ENCODE measurements at regions not wholly inside any gene's neighbourhood (a gene's known extent, or its start where the extent isn't known, plus 50 kb on each side); places are given as distances from the start of the nearest gene placed in this dataset.

DNA sequence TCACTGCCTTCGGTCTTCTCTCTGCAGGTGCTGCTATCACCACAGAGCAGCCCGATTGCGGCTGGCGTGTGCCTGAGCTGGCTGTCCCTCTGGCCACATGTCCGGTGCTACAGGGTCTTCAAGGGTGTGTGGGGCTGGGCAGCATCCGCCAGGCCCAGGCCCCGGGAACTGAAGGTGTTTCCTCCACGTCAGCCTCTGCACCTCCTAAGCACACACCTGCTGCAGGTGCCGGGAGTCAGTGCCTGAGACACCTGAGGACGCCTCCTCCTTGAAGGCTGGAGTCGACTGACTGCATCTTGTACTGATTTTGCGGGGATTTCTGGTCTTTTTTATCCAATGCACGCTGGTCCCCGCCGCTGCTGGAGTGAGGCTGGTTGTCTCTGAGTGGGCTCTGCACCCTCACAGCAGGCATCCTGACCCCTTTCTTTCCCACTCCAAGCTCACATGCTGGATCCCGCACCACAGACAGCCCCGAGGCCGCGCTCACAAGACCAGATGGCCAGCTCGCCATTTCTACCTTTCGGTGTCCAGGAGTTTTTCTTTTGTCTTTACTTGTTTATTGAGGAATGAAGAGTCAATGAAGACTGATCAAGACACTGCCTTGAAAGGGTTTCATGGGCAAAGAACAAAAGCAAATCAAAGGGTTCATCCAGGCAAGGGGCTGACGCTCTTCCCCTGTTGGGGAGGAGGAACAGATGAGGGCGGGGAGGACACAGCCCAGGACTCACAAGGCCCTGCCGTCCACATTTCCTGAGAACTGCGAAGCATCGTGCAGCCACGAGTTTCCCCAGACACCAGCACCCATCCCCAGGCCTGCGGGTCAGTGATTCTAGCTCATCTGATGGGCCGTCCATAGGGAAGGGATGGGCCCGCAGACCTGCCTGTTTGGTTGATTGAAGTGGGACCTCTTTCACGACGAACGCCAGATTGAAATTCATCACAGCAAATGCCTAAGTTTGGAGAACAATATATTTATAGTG, 203.8 kb upstream of the SOX1 start:
- peaks cover 3% of the 10 kb centered on the region for H3K36me3 Mint-ChIP-seq (ENCODE audit: low read depth)
- peak; percentile 81 for DNase-seq (ENCODE audit: low spot score)
- no peak overlapping the region for H3K27ac Mint-ChIP-seq (ENCODE audit: unreplicated experiment)
- peaks cover 20% of the 10 kb centered on the region for H3K9me3 Mint-ChIP-seq (ENCODE audit: low read depth)
- no peak overlapping the region for H3K4me3 Mint-ChIP-seq (ENCODE audit: unreplicated experiment)
- TF ChIP-seq, protein P1, sequence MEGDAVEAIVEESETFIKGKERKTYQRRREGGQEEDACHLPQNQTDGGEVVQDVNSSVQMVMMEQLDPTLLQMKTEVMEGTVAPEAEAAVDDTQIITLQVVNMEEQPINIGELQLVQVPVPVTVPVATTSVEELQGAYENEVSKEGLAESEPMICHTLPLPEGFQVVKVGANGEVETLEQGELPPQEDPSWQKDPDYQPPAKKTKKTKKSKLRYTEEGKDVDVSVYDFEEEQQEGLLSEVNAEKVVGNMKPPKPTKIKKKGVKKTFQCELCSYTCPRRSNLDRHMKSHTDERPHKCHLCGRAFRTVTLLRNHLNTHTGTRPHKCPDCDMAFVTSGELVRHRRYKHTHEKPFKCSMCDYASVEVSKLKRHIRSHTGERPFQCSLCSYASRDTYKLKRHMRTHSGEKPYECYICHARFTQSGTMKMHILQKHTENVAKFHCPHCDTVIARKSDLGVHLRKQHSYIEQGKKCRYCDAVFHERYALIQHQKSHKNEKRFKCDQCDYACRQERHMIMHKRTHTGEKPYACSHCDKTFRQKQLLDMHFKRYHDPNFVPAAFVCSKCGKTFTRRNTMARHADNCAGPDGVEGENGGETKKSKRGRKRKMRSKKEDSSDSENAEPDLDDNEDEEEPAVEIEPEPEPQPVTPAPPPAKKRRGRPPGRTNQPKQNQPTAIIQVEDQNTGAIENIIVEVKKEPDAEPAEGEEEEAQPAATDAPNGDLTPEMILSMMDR (IDR thresholded peaks at IDR 0.05) = no peak
- H3K4me1 Mint-ChIP-seq (ENCODE audit: low read depth) = no peaks in the 10 kb centered on the region
- no peaks in the 10 kb centered on the region for H3K27me3 Mint-ChIP-seq (ENCODE audit: low read depth)

- H3K36me3 Mint-ChIP-seq (ENCODE audit: low read depth) = peaks cover 3% of the 10 kb centered on the region
- H3K27ac Mint-ChIP-seq (ENCODE audit: unreplicated experiment) = no peak overlapping the region
- TF ChIP-seq, protein P1 (IDR thresholded peaks at IDR 0.05) = no peak
- no peaks in the 10 kb centered on the region for H3K4me1 Mint-ChIP-seq (ENCODE audit: low read depth)
- peaks cover 6% of the 10 kb centered on the region for H3K27me3 Mint-ChIP-seq (ENCODE audit: low read depth)
- no peak overlapping the region for H3K4me3 Mint-ChIP-seq (ENCODE audit: unreplicated experiment)
- peak; percentile 55 for DNase-seq (ENCODE audit: low spot score)
- peaks cover 25% of the 10 kb centered on the region for H3K9me3 Mint-ChIP-seq (ENCODE audit: low read depth)
Measured at GRCh38 chr13:111864566-111864965, 202.4 kb upstream of the SOX1 start.

DNA sequence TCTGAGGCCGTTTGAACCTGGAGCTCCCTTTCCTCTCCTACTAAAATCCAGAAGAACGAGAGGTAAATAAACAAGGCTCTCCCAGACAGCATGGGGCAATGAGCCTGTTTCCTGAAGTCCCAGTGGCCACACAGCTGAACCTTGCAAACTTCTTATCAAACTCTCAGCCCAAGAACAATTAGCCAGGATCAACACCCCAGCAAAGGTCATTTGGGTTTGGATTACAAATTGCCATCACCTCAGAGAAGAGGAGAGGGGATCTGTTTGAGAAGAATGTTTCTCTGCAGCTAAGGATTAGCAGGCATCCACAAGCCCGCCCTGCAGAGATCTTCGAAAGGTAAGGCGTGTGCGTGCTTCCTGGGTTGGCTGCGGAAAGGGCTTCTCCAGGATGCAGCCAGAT, 201.9 kb upstream of the SOX1 start:
- DNase-seq (ENCODE audit: low spot score) = no peak
- Mint-ChIP-seq H3K27me3 (ENCODE audit: low read depth) (peaks cover 6% of the 10 kb centered on the region), H3K9me3 (ENCODE audit: low read depth) (peaks cover 25% of the 10 kb centered on the region), H3K27ac (ENCODE audit: unreplicated experiment) (no peak overlapping the region), H3K36me3 (ENCODE audit: low read depth) (peaks cover 3% of the 10 kb centered on the region), H3K4me3 (ENCODE audit: unreplicated experiment) (no peak overlapping the region), H3K4me1 (ENCODE audit: low read depth) (no peaks in the 10 kb centered on the region)
- TF ChIP-seq, protein P1 (IDR thresholded peaks at IDR 0.05) = no peak

DNA sequence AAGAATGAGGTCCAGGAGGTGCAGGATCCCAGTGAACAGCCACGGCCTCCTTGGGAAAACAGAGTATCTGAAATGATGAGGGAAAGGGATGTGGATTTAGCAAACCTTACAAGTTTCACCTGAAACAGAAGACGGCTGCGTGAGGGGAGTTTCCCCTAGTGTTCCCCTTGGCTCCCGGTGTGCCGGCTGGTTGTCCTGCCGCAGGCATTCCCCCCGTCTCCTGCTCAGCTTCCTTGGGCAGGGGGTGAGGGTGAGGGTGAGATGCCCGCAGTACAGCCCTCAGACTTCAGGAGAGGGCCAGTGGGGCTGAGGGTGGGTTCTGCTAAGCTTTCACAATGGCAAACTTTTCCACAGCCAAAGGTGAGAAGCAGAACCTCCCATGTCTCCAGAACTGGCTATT, 201.1 kb upstream of the SOX1 start:
- Mint-ChIP-seq H3K36me3 (ENCODE audit: low read depth) (peaks cover 3% of the 10 kb centered on the region), H3K9me3 (ENCODE audit: low read depth) (peaks cover 21% of the 10 kb centered on the region), H3K27ac (ENCODE audit: unreplicated experiment) (no peak overlapping the region), H3K4me3 (ENCODE audit: unreplicated experiment) (no peak overlapping the region), H3K4me1 (ENCODE audit: low read depth) (no peaks in the 10 kb centered on the region), H3K27me3 (ENCODE audit: low read depth) (peaks cover 7% of the 10 kb centered on the region)
- TF ChIP-seq, protein P1 (IDR thresholded peaks at IDR 0.05) = no peak
- peak; percentile 80 for DNase-seq (ENCODE audit: low spot score)

GRCh38 chr13:111866731-111867245, 200.2 kb upstream of the SOX1 start:
- Mint-ChIP-seq H3K4me3 (ENCODE audit: unreplicated experiment) (no peak overlapping the region), H3K4me1 (ENCODE audit: low read depth) (no peaks in the 10 kb centered on the region), H3K9me3 (ENCODE audit: low read depth) (peaks cover 19% of the 10 kb centered on the region), H3K36me3 (ENCODE audit: low read depth) (peaks cover 3% of the 10 kb centered on the region), H3K27me3 (ENCODE audit: low read depth) (peaks cover 14% of the 10 kb centered on the region), H3K27ac (ENCODE audit: unreplicated experiment) (no peak overlapping the region)
- TF ChIP-seq, protein P1 (IDR thresholded peaks at IDR 0.05) = no peak
- DNase-seq (ENCODE audit: low spot score) = peak; percentile 59
